ENCODE measurements at regions not wholly inside any gene's neighbourhood (a gene's known extent, or its start where the extent isn't known, plus 50 kb on each side); places are given as distances from the start of the nearest gene placed in this dataset.
"Not testable (repeated sequence)": the region's sequence is repeated elsewhere in the genome, so short reads cannot be mapped to it uniquely, and the experiment has no call there.

DNA sequence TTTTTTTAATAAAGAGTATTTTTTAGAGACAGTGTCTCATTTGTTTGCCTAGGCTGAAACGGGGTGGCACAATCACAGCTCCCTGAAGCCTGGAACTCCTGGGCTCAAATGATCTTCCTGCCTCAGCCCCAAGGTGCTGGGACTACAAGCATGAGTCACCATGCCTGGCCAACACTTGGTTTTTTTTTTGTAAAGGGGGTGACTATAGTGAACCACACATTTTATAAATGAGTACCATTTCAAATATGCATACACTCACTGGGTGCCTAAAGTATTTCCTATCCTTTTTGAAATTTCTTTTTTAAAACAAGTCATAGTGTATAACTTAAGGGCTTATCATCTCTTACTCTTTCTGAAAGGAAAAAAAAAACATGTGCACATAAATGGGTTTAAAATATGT is 325.2 kb upstream of the MEIS2 start:
- no peak for DNase-seq (ENCODE audit: low read depth)

DNA sequence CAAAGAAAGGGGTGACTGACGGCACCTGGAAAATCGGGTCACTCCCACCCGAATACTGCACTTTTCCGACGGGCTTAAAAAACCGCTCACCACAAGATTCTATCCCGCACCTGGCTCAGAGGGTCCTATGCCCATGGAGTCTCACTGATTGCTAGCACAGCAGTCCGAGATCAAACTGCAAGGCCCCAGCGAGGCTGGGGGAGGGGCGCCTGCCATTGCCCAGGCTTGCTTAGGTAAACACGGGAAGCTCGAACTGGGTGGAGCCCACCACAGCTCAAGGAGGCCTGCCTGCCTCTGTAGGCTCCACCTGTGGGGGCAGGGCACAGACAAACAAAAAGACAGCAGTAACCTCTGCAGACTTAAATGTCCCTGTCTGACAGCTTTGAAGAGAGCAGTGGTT is 327.0 kb upstream of the MEIS2 start:
- not testable (repeated sequence) for DNase-seq (ENCODE audit: low read depth)

- DNase-seq (ENCODE audit: low read depth), result no peak
Observed at GRCh38 chr15:37446921-37447320, 346.6 kb upstream of the MEIS2 start.

DNA sequence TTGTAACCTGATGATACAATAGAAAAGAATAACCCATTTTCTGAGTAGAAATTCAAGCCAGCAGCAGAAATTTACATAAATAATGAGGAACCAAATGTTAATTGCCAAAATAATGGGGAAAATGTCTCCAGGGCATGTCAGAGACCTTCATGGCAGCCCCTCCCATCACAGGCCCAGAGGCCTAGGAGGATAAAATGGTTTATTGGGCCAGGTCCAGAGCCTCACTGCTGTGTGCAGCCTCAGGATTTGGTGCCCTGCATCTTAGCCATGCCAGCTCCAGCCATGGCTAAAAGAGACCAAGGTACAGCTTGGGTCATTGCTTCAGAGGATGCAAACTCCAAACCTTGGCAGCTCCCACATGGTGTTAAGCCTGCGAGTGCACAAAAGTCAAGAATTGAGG is 352.1 kb upstream of the MEIS2 start:
- no peak for DNase-seq (ENCODE audit: low read depth)

DNA sequence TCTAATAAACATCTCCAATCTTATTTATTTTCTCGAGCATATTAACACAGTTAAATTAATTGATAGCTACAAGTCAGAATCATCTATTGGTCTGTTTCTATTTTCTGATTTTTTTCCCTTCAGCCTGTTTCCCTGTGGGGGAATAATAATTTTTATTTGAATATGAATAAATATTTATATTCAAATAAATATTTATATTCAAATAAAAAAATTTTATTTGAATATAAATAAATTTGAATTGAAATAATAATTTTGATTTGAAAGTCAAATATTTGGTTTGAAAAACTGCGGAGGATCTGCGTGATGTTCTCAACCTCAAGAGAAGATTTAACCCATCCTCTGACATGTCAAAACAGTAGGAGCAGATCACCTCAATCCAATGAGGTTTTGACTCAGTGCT is 380.1 kb upstream of the MEIS2 start:
- DNase-seq (ENCODE audit: low read depth), result no peak

DNA sequence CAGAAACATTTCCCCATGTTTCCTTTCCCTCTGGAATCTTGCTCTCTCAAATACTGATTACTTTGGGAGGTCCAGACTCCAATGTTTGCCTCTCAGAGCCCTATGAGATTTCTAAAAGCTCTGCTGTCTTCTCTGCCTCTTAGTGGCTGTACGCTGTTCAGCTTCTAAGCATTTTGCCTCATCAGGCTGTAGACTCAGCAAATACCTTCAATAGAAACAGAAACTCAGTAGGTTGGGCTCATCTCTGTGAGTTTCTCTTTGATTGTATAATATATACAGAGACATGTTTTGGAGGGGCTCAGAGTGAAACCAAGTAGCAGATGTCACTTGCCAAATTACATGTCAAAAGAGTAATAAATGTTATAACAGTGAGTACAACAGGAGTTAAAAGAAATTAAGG is 380.8 kb upstream of the MEIS2 start:
- no peak for DNase-seq (ENCODE audit: low read depth)

GRCh38 chr15:37483779-37484178 is 383.4 kb upstream of the MEIS2 start:
- DNase-seq (ENCODE audit: low read depth), result no peak

GRCh38 chr15:37485056-37485455 is 384.7 kb upstream of the MEIS2 start:
- no peak for DNase-seq (ENCODE audit: low read depth)

- DNase-seq (ENCODE audit: low read depth), result no peak
Observed at GRCh38 chr15:37490707-37491106, 390.4 kb upstream of the MEIS2 start.

- DNase-seq (ENCODE audit: low read depth), result no peak
Observed at GRCh38 chr15:37516621-37517020, 416.3 kb upstream of the MEIS2 start.

DNA sequence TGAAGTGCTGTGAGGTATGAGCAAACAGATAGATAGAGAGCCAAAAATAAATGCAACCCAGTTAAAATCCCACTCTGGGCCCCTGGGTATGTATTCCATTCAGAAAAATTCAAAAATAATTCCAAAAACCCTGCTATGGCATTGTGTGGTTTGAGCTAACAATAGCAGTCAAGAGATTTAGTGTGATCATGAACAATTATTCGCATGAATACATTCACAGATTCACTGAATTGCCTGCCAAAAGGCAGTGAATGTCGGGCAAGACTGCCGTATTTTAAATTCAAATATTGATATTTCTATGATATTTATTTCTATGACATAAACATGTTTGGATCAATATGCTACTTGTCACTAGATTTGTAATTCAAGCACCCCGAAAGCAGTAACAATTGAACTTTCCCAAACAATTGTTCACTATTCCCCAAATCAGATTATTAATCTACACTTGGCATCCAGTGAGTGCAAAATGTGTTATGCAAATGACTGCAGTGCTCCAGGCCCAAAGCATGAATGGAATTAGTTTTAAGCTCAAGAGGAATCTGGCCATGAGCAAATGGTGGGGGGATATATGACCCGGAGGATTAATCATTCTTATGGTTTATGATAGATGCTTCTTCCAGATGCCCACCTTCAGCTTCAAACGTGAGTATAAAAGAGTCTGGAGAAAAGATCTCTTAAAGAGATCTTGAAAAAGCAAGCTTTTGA is 417.0 kb upstream of the MEIS2 start:
- DNase-seq (ENCODE audit: low read depth), result no peak

- no peak for DNase-seq (ENCODE audit: low read depth)
Observed at GRCh38 chr15:37518436-37518835, 416.0 kb upstream of the TMCO5A start.

DNA sequence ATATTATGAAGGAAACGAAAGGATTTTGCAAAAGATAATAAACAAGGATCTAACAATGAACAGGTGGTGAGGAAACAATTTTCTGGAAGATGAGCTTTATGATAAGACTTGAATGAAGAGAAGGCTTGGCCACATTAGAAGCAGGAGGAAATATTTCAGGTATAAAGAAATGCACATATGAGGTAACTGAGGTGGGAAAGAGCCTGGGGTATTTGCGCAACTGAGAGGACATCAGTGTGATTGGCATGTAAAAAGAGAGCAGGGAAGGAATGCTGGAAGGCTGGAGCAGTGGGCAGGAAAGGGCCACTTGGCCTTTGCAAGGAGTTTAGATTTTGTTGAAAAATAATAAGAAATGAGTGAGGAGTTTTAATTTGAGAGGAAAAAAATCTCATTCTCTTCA is 414.4 kb upstream of the TMCO5A start:
- no peak for DNase-seq (ENCODE audit: low read depth)

- no peak for DNase-seq (ENCODE audit: low read depth)
Observed at GRCh38 chr15:37520882-37521281, 413.6 kb upstream of the TMCO5A start.

DNA sequence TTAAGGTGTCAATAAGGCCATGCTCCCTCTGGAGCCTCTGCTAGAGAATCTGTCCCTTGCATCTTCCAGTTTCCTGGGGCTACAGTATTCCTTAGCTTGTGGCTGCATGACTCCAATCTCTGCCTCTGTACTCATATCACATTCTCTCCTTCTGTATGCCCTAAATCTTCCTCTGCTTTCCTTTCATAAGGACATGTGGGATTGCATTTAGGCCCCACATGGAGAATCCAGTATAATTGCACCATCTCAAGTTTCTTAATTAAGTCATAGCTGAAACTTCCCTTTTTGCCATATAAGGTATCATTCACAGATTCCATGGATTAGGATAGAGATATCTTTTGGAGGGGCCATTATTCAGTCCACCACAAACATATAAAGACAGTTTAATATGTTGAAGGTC is 409.8 kb upstream of the TMCO5A start:
- DNase-seq (ENCODE audit: low read depth), result no peak

DNA sequence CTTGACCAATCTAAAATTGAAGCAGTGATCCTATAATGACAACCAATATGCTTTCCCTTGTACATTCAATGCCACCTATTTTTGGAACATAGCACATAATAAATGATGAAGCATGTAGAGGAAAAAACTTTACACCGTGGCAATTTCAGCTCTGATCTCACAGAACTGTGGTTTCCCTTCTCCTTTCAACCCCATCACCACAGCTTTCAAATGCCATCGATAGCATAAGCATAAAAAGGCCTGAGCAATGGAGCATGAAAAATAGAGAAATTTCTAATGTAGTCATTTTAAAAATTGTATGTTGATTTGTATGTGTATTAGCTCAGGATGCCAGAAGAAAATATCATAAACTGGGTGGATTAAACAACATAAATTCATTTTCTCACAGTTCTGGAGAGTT is 406.0 kb upstream of the TMCO5A start:
- DNase-seq (ENCODE audit: low read depth), result no peak

- no peak for DNase-seq (ENCODE audit: low read depth)
Observed at GRCh38 chr15:37536967-37537605, 397.4 kb upstream of the TMCO5A start.

DNA sequence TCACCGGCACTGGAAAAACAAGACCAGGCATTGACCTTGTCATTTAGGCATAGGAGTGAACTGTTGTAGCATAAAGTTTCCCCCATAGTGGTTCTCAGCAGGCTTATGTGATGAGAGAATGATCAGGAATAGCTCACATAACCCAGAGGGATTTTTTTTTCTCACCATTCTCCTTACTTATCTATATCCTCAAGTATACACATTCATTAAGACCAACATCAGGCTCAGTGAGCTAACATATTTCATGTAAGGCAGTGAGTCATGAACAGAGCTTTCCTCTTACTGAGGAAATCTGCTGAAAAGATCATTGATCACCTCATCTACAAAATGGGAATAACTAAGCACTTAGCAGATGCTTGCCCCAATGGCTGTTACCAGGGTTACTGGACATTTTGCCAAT is 396.6 kb upstream of the TMCO5A start:
- no peak for DNase-seq (ENCODE audit: low read depth)

DNA sequence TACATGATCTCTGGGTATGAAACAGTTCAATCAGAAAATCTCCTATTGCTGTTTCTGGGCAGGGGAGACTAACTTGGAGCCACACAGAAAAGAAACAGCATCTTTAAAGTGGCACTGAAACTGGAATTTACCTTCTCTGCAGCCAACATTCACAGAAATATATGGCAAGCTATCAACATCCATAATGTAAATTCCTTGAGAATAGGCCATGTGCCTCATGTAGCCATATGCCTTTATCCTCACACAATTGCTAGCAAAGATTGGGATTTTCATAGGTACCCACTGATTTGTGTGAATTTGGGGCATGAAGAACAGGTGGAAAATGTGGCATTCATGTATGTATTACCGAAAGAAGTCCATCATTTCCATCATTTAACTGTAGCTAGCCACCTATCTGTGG is 386.3 kb upstream of the TMCO5A start:
- DNase-seq (ENCODE audit: low read depth), result no peak

GRCh38 chr15:37550360-37551024 is 383.9 kb upstream of the TMCO5A start:
- no peak for DNase-seq (ENCODE audit: low read depth)

DNA sequence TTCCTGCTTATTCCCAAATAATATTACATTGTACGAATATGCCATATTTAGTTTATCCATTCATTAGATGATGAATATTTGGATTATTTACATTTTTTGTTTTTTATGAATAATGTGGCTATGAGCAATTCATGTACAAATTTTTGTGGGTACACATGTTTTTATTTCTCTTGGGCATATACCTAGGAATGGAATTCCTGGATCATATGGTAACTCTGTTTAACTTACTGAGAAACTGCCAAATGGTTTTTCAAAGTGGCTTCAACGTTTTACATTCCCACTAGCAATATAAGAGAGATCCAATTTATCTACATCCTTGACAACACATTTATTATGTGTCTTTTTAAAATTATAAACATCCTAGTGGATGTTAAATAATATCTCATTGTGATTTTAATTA is 362.0 kb upstream of the TMCO5A start:
- no peak for DNase-seq (ENCODE audit: low read depth)

- DNase-seq (ENCODE audit: low read depth), result no peak
Observed at GRCh38 chr15:37574985-37575384, 359.5 kb upstream of the TMCO5A start.

- no peak for DNase-seq (ENCODE audit: low read depth)
Observed at GRCh38 chr15:37576952-37577351, 357.5 kb upstream of the TMCO5A start.

All from CMK (cell line).